ENCODE measurements at regions not wholly inside any gene's neighbourhood (a gene's known extent, or its start where the extent isn't known, plus 50 kb on each side); places are given as distances from the start of the nearest gene placed in this dataset.

- Histone ChIP-seq H3K4me2 (ENCODE audit: low read length) (no peak overlapping the region), H3K4me3 (replicated peaks in 1 of 2; ENCODE audit: low read depth in 1 of 2, low read length in 2 of 2) (no peak overlapping the region), H3K27ac (ENCODE audit: low read depth, low read length) (no peak overlapping the region), H3K4me1 (ENCODE audit: control insufficient read depth in 1 of 2, insufficient read depth in 2 of 2, low read length in 2 of 2) (no peaks in the 10 kb centered on the region), H3K9me3 (ENCODE audit: control insufficient read depth in 1 of 2, insufficient read depth in 1 of 2, low read depth in 1 of 2, low read length in 2 of 2) (peaks cover 11 to 57% of the 10 kb centered on the region in 2 experiments; a peak in 2 of 4 replicates), H3K27me3 (ENCODE audit: insufficient read depth, low read length) (no peaks in the 10 kb centered on the region), H3K9ac (ENCODE audit: low read length) (no peak overlapping the region), H3K79me2 (ENCODE audit: insufficient read depth, low read length) (no peaks in the 10 kb centered on the region), H3K9me2 (ENCODE audit: insufficient read depth) (no peaks in the 10 kb centered on the region), H3K36me3 (ENCODE audit: control insufficient read depth in 1 of 2, insufficient read depth in 2 of 2, low read length in 2 of 2) (no peaks in the 10 kb centered on the region), H4K20me1 (ENCODE audit: insufficient read depth) (no peaks in the 10 kb centered on the region), H2AFZ (ENCODE audit: low read depth, low read length, poor library complexity, severe bottlenecking) (no peak overlapping the region)
- ChIA-PET CTCF (no interaction called here), RAD21 (ENCODE audit: low non-redundant PET in 1 of 2, low total read pairs in 2 of 2, uncharacterized antibody in 2 of 2, unreplicated experiment in 2 of 2) (no interaction called here), POLR2A (no interaction called here)
- no TSS peak for BruUV-seq (replicated peaks)
- TF ChIP-seq, protein P1, sequence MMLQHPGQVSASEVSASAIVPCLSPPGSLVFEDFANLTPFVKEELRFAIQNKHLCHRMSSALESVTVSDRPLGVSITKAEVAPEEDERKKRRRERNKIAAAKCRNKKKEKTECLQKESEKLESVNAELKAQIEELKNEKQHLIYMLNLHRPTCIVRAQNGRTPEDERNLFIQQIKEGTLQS (IDR thresholded peaks at IDR 0.05): no peak
- TF ChIP-seq SRF (IDR thresholded peaks at IDR 0.05; ENCODE audit: low read depth): no peak
- TF ChIP-seq CTCF (IDR thresholded peaks at IDR 0.05 in 2 of 3, conservative IDR thresholded peaks at IDR 0.05 in 1 of 3; ENCODE audit: borderline replicate concordance in 1 of 3, insufficient read depth in 1 of 3, low read depth in 2 of 3, low read length in 2 of 3): no peak
- TF ChIP-seq JUND (IDR thresholded peaks at IDR 0.05): no peak
- no peak for TF ChIP-seq TCF7L2 (IDR thresholded peaks at IDR 0.05; ENCODE audit: borderline replicate concordance, extremely low read depth, insufficient read depth, insufficient read length)
- TF ChIP-seq EZH2 (IDR thresholded peaks at IDR 0.05): no peak
- no peak for TF ChIP-seq ZBTB33 (IDR thresholded peaks at IDR 0.05; ENCODE audit: extremely low read depth, insufficient replicate concordance, low read length)
- no peak for ATAC-seq
- no peak for DNase-seq (ENCODE audit: low read depth, low spot score)
- intact Hi-C loops (cut with micrococcal nuclease): no loop called here
Observed at GRCh38 chr5:3284506-3284905, 311.1 kb upstream of the IRX1 start.
